ENCODE measurements at regions not wholly inside any gene's neighbourhood (a gene's known extent, or its start where the extent isn't known, plus 50 kb on each side); places are given as distances from the start of the nearest gene placed in this dataset.

GRCh38 chr15:69696946-69697345 is 244.3 kb downstream of the RPLP1 start:
- peaks cover 16% of the 10 kb centered on the region for H3K27me3 Mint-ChIP-seq (ENCODE audit: insufficient read depth)
- H3K27ac ChIP-seq (ENCODE audit: low read depth, low read length), result no peak overlapping the region
- 50 to 75% methylated on average over 2 to 3 of the region's 3 CpGs for whole genome bisulfite sequencing, 2 experiments (ENCODE audit: insufficient coverage in 1 of 2, insufficient read length in 1 of 2)
- H3K9me3 Mint-ChIP-seq, result no peaks in the 10 kb centered on the region
- no peak overlapping the region for H3K27ac Mint-ChIP-seq
- H3K9ac ChIP-seq (ENCODE audit: extremely low read depth, low read length, poor library complexity, severe bottlenecking), result no peak overlapping the region
- no peak for DNase-seq
- H3K27me3 ChIP-seq (ENCODE audit: control insufficient read depth, insufficient read depth, low read length, poor library complexity, severe bottlenecking), result peaks cover 11% of the 10 kb centered on the region
- H3K4me1 Mint-ChIP-seq, result no peaks in the 10 kb centered on the region
- H3K36me3 ChIP-seq (ENCODE audit: control insufficient read depth, insufficient read depth, low read length), result no peaks in the 10 kb centered on the region
- no peak for TF ChIP-seq CTCF (conservative IDR thresholded peaks at IDR 0.05)
- H3K4me3 ChIP-seq (ENCODE audit: low read length), result no peak overlapping the region
- no peak overlapping the region for H3K4me3 Mint-ChIP-seq
- no peaks in the 10 kb centered on the region for H3K4me1 ChIP-seq (ENCODE audit: control insufficient read depth, insufficient read depth, low read length)
- no peaks in the 10 kb centered on the region for H3K9me3 ChIP-seq (ENCODE audit: control insufficient read depth, low read length)
- no peaks in the 10 kb centered on the region for H3K36me3 Mint-ChIP-seq (ENCODE audit: low read depth)

- Mint-ChIP-seq H3K36me3 (ENCODE audit: low read depth) (no peaks in the 10 kb centered on the region), H3K9me3 (no peaks in the 10 kb centered on the region), H3K4me3 (no peak overlapping the region), H3K27me3 (ENCODE audit: insufficient read depth) (peaks cover 14% of the 10 kb centered on the region), H3K4me1 (no peaks in the 10 kb centered on the region), H3K27ac (no peak overlapping the region)
- Histone ChIP-seq H3K27ac (ENCODE audit: low read depth, low read length) (no peak overlapping the region), H3K9ac (ENCODE audit: extremely low read depth, low read length, poor library complexity, severe bottlenecking) (no peak overlapping the region), H3K27me3 (ENCODE audit: control insufficient read depth, insufficient read depth, low read length, poor library complexity, severe bottlenecking) (peaks cover 11% of the 10 kb centered on the region), H3K9me3 (ENCODE audit: control insufficient read depth, low read length) (no peaks in the 10 kb centered on the region), H3K4me3 (ENCODE audit: low read length) (no peak overlapping the region), H3K36me3 (ENCODE audit: control insufficient read depth, insufficient read depth, low read length) (no peaks in the 10 kb centered on the region), H3K4me1 (ENCODE audit: control insufficient read depth, insufficient read depth, low read length) (no peaks in the 10 kb centered on the region)
- no peak for DNase-seq
- WGBS, 2 experiments (ENCODE audit: insufficient coverage in 1 of 2, insufficient read length in 1 of 2), result 93 to 96% methylated on average over 2 to 3 of the region's 3 CpGs
- no peak for TF ChIP-seq CTCF (conservative IDR thresholded peaks at IDR 0.05)
Observed at GRCh38 chr15:69697916-69698315, 245.3 kb downstream of the RPLP1 start.

- Mint-ChIP-seq H3K36me3 (ENCODE audit: low read depth) (no peaks in the 10 kb centered on the region), H3K9me3 (no peaks in the 10 kb centered on the region), H3K4me3 (no peak overlapping the region), H3K27me3 (ENCODE audit: insufficient read depth) (peaks cover 9% of the 10 kb centered on the region), H3K27ac (no peak overlapping the region), H3K4me1 (no peaks in the 10 kb centered on the region)
- Histone ChIP-seq H3K4me1 (ENCODE audit: control insufficient read depth, insufficient read depth, low read length) (no peaks in the 10 kb centered on the region), H3K27ac (ENCODE audit: low read depth, low read length) (no peak overlapping the region), H3K36me3 (ENCODE audit: control insufficient read depth, insufficient read depth, low read length) (no peaks in the 10 kb centered on the region), H3K9me3 (ENCODE audit: control insufficient read depth, low read length) (no peaks in the 10 kb centered on the region), H3K4me3 (ENCODE audit: low read length) (no peak overlapping the region), H3K27me3 (ENCODE audit: control insufficient read depth, insufficient read depth, low read length, poor library complexity, severe bottlenecking) (peaks cover 11% of the 10 kb centered on the region), H3K9ac (ENCODE audit: extremely low read depth, low read length, poor library complexity, severe bottlenecking) (no peak overlapping the region)
- TF ChIP-seq CTCF (conservative IDR thresholded peaks at IDR 0.05), result no peak
- no peak for DNase-seq
- 88 to 93% methylated on average over 1 of the region's 1 CpG for WGBS, 2 experiments (ENCODE audit: insufficient coverage in 1 of 2, insufficient read length in 1 of 2)
Observed at GRCh38 chr15:69699096-69699495, 246.5 kb downstream of the RPLP1 start.

All from endodermal cell (in vitro differentiated cells).